Loucy (cell line): ENCODE measurements at regions not wholly inside any gene's neighbourhood (a gene's known extent, or its start where the extent isn't known, plus 50 kb on each side); places are given as distances from the start of the nearest gene placed in this dataset.
A peak's percentile ranks its signal among the peaks of the same experiment; 100 is the strongest.

ENCODE experiments used
- H2AFZ ChIP-seq: fragments of 200-600 bp; sonication (generic); 2 replicates; pipeline ENCODE4 v1.6.0; 2016; ENCODE audit warnings: antibody characterized with exemption, mild to moderate bottlenecking, low read length, moderate library complexity
- H3F3A ChIP-seq: fragments of 200-600 bp; 2 replicates; pipeline ENCODE4 v1.6.0; 2016; ENCODE audit warnings: antibody characterized with exemption, low read depth, mild to moderate bottlenecking
- H3K27me3 ChIP-seq: fragments of 200-600 bp; sonication (generic); 2 replicates; pipeline ENCODE4 v1.6.1; 2014; ENCODE audit warnings: low read length, mild to moderate bottlenecking; ENCODE audit not compliant: insufficient read depth, poor library complexity, severe bottlenecking
- H3K36me3 ChIP-seq: fragments of 200-600 bp; sonication (generic); 2 replicates; pipeline ENCODE4 v1.6.1; 2016; ENCODE audit warnings: low read length; ENCODE audit not compliant: insufficient read depth
- H3K4me1 ChIP-seq: fragments of 200-600 bp; sonication (generic); 2 replicates; pipeline ENCODE4 v1.5.1; 2014; ENCODE audit warnings: low read length, mild to moderate bottlenecking; ENCODE audit not compliant: insufficient read depth, poor library complexity, severe bottlenecking
- H3K4me2 ChIP-seq: fragments of 200-600 bp; sonication (generic); 2 replicates; pipeline ENCODE4 v1.6.0; 2014; ENCODE audit warnings: antibody characterized with exemption, low read length, low read depth, mild to moderate bottlenecking; ENCODE audit not compliant: poor library complexity, severe bottlenecking
- H3K4me3 ChIP-seq: fragments of 200-600 bp; sonication (generic); 2 replicates; pipeline ENCODE4 v1.5.1; 2014; ENCODE audit warnings: low read length, mild to moderate bottlenecking, mixed read lengths; ENCODE audit not compliant: poor library complexity, severe bottlenecking
- H3K79me2 ChIP-seq: fragments of 200-600 bp; sonication (generic); 2 replicates; pipeline ENCODE4 v1.6.1; 2014; ENCODE audit warnings: low read length; ENCODE audit not compliant: insufficient read depth
- H3K9ac ChIP-seq: fragments of 200-600 bp; sonication (generic); 2 replicates; pipeline ENCODE4 v1.6.0; 2014; ENCODE audit warnings: mild to moderate bottlenecking, low read depth, low read length, moderate library complexity; ENCODE audit not compliant: poor library complexity, severe bottlenecking
- H3K9me2 ChIP-seq: fragments of 200-600 bp; sonication (generic); replicated peaks from 2 replicates; pipeline ENCODE4 v1.6.1; 2016; ENCODE audit warnings: low read depth, low read length, mixed read lengths
- H3K9me3 ChIP-seq: fragments of 200-600 bp; sonication (generic); 2 replicates; pipeline ENCODE4 v1.6.1; 2014; ENCODE audit warnings: mild to moderate bottlenecking, antibody characterized with exemption, low read length, low read depth; ENCODE audit not compliant: insufficient read depth
- H4K20me1 ChIP-seq: fragments of 200-600 bp; sonication (generic); 2 replicates; pipeline ENCODE4 v1.6.0; 2014; ENCODE audit warnings: antibody characterized with exemption, low read length, mild to moderate bottlenecking; ENCODE audit not compliant: insufficient read depth, poor library complexity, severe bottlenecking
- CTCF ChIP-seq: fragments of 200-600 bp; sonication (generic); conservative IDR thresholded peaks from 2 replicates; pipeline ENCODE4 v1.5.1; 2014; ENCODE audit warnings: mild to moderate bottlenecking, antibody characterized with exemption, low read length
- EZH2phosphoT487 ChIP-seq: fragments of 200-600 bp; IDR thresholded peaks from 2 replicates; pipeline ENCODE4 v1.6.1; 2018; ENCODE audit warnings: antibody characterized with exemption, mild to moderate bottlenecking, moderate library complexity, borderline replicate concordance

- no peak overlapping the region for H2AFZ ChIP-seq
Observed at GRCh38 chr12:67573566-67573965, 75.0 kb upstream of the DYRK2 start.

DNA sequence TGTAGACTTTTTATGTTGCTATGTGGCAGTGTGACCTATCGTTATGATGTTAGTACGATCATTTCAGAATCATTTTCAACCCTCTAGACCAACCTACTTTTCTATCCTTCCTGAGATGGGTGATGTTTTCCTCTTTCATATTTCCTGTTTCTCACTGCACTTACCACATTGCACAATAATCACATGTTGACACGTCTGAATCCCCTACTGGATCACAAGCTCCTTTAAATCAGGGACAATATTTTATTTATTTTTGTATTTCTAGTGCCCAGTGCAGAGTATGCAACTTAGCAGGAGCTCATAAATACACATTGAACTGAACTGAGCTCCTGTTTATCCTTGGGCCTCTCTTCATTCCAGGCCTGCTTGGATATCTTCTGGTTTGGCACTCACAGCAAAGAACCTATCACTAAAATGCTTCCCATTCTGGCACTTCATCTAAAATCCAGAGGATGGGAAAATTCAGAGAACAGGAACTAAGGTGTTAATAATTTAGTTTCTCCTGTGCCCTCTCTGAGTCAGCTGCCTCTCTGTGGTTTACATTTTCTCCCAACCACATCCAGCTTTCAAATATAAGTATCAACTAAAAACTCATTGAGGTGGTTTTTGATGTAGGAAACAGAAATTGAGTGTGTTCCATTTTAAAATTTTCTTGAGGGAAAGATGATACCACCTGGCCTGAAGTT is 69.4 kb upstream of the DYRK2 start:
- H3F3A ChIP-seq = no peaks in the 10 kb centered on the region
- no peaks in the 10 kb centered on the region for H3K27me3 ChIP-seq
- H3K36me3 ChIP-seq = no peaks in the 10 kb centered on the region
- no peak overlapping the region for H2AFZ ChIP-seq
- no peaks in the 10 kb centered on the region for H3K9me2 ChIP-seq
- H3K79me2 ChIP-seq = no peaks in the 10 kb centered on the region
- H3K4me2 ChIP-seq = peak overlapping the region; percentile 56
- peaks cover 18% of the 10 kb centered on the region for H3K4me1 ChIP-seq
- no peaks in the 10 kb centered on the region for H4K20me1 ChIP-seq
- H3K9me3 ChIP-seq = no peaks in the 10 kb centered on the region
- H3K9ac ChIP-seq = no peak overlapping the region
- H3K4me3 ChIP-seq = peak overlapping the region; percentile 44
- TF ChIP-seq EZH2phosphoT487 (no peak), CTCF (no peak)

More at GRCh38 chr12:67573566-67573965, 75.0 kb upstream of the DYRK2 start:
- Histone ChIP-seq H3K4me3 (no peak overlapping the region), H3K9me2 (no peaks in the 10 kb centered on the region), H3K9ac (no peak overlapping the region), H3F3A (no peaks in the 10 kb centered on the region), H3K27me3 (no peaks in the 10 kb centered on the region), H3K4me1 (peaks cover under 1% of the 10 kb centered on the region), H3K9me3 (no peaks in the 10 kb centered on the region), H3K36me3 (no peaks in the 10 kb centered on the region), H3K79me2 (no peaks in the 10 kb centered on the region), H4K20me1 (no peaks in the 10 kb centered on the region), H3K4me2 (no peak overlapping the region)
- TF ChIP-seq CTCF = no peak

DNA sequence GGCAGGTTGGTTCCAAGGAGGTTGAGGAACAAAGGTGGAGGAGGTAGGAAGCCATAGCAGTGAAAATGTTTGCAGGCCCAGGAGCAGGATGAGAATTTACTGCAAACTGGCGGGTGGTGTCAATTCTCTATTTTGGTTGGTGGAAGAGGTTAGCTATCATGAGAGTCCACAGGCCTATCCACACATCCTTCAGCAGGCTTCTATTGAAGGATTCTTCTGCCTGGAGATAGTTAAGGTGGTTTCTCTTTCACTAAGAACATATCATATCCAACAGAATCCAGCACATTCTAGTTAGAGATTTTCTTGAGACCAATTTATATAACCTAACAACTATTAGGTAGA is 68.9 kb upstream of the DYRK2 start:
- Histone ChIP-seq H3K27me3 (no peaks in the 10 kb centered on the region), H4K20me1 (no peaks in the 10 kb centered on the region), H3K9me3 (no peaks in the 10 kb centered on the region), H3F3A (no peaks in the 10 kb centered on the region), H3K9ac (no peak overlapping the region), H3K79me2 (no peaks in the 10 kb centered on the region), H3K4me3 (peak overlapping the region; percentile 44), H2AFZ (no peak overlapping the region), H3K9me2 (no peaks in the 10 kb centered on the region), H3K36me3 (no peaks in the 10 kb centered on the region), H3K4me1 (peaks cover 18% of the 10 kb centered on the region), H3K4me2 (peak overlapping the region; percentile 56)
- TF ChIP-seq EZH2phosphoT487 = no peak
- no peak for TF ChIP-seq CTCF
